Activated T-cell treated with anti-CD3 and anti-CD28 coated beads, Interleukin-2, amount 50 U/mL, for 72 hours (primary cell): ENCODE measurements at regions not wholly inside any gene's neighbourhood (a gene's known extent, or its start where the extent isn't known, plus 50 kb on each side); places are given as distances from the start of the nearest gene placed in this dataset.

Experiments used
- ATAC-seq, 2 donors: fragments of 150-1000 bp; cut with Tn5 transposase; replicated peaks in 1 of 2; 2 replicates each; pipeline ENCODE4 v1.10.0; 2021; ENCODE audit warnings: moderate library complexity in 2 of 2, mild to moderate bottlenecking in 1 of 2
- DNase-seq, 2 donors: peaks; one replicate each; pipeline ENCODE4 v3.0.0; 2021 to 2022; ENCODE audit warnings: mixed read lengths in 1 of 2
- H3K27ac Mint-ChIP-seq: one replicate; pipeline ENCODE4 v1.8.0; 2022; ENCODE audit warnings: mild to moderate bottlenecking, moderate library complexity, mixed read lengths
- H3K27me3 Mint-ChIP-seq: one replicate; pipeline ENCODE4 v1.8.0; 2022; ENCODE audit warnings: low read depth, mixed read lengths
- H3K36me3 Mint-ChIP-seq, 2 donors: one replicate each; pipeline ENCODE4 v1.8.0; 2022; ENCODE audit warnings: mixed read lengths in 2 of 2, mild to moderate bottlenecking in 1 of 2; ENCODE audit not compliant: insufficient read depth in 2 of 2
- H3K4me1 Mint-ChIP-seq: one replicate; pipeline ENCODE4 v1.8.0; 2022; ENCODE audit warnings: low read depth, mixed read lengths
- H3K4me3 Mint-ChIP-seq, 2 donors: one replicate each; pipeline ENCODE4 v1.8.0; 2022; ENCODE audit warnings: mild to moderate bottlenecking in 2 of 2, mixed read lengths in 2 of 2, moderate library complexity in 2 of 2
- H3K9me3 Mint-ChIP-seq, 2 donors: one replicate each; pipeline ENCODE4 v1.8.0; 2022; ENCODE audit warnings: mixed read lengths in 2 of 2

- Mint-ChIP-seq H3K4me3 (no peak overlapping the region), H3K9me3 (no peaks in the 10 kb centered on the region), H3K36me3 (no peaks in the 10 kb centered on the region), H3K27ac (no peak overlapping the region), H3K4me1 (peaks cover 10% of the 10 kb centered on the region), H3K27me3 (peaks cover 41% of the 10 kb centered on the region)
- peak; percentile 60 to 68 for ATAC-seq
- peak; percentile 2 to 10 for DNase-seq
Measured at GRCh38 chr5:158116965-158117364, 258.0 kb upstream of the CLINT1 start.

GRCh38 chr5:158115468-158115867, 256.5 kb upstream of the CLINT1 start:
- no peak for DNase-seq
- Mint-ChIP-seq H3K36me3 (no peaks in the 10 kb centered on the region), H3K4me3 (no peak overlapping the region), H3K4me1 (peaks cover 10% of the 10 kb centered on the region), H3K9me3 (no peaks in the 10 kb centered on the region), H3K27me3 (peaks cover 41% of the 10 kb centered on the region), H3K27ac (no peak overlapping the region)
- no peak for ATAC-seq

GRCh38 chr5:158108177-158108576, 249.2 kb upstream of the CLINT1 start:
- no peak overlapping the region for H3K27ac Mint-ChIP-seq
- H3K4me3 Mint-ChIP-seq: no peak overlapping the region
- H3K4me1 Mint-ChIP-seq: no peaks in the 10 kb centered on the region
- H3K9me3 Mint-ChIP-seq: no peaks in the 10 kb centered on the region
- ATAC-seq (no peak), DNase-seq (no peak)
- no peaks in the 10 kb centered on the region for H3K36me3 Mint-ChIP-seq
- peaks cover 4% of the 10 kb centered on the region for H3K27me3 Mint-ChIP-seq

- H3K4me3 Mint-ChIP-seq: no peak overlapping the region
- no peaks in the 10 kb centered on the region for H3K27me3 Mint-ChIP-seq
- no peaks in the 10 kb centered on the region for H3K36me3 Mint-ChIP-seq
- H3K9me3 Mint-ChIP-seq: no peaks in the 10 kb centered on the region
- ATAC-seq: no peak
- H3K27ac Mint-ChIP-seq: no peak overlapping the region
- no peak for DNase-seq
- H3K4me1 Mint-ChIP-seq: no peaks in the 10 kb centered on the region
Measured at GRCh38 chr5:158100373-158100888, 241.5 kb upstream of the CLINT1 start.

- H3K4me3 Mint-ChIP-seq: no peak overlapping the region
- DNase-seq (no peak), ATAC-seq (no peak)
- H3K27me3 Mint-ChIP-seq: no peaks in the 10 kb centered on the region
- H3K9me3 Mint-ChIP-seq: no peaks in the 10 kb centered on the region
- no peaks in the 10 kb centered on the region for H3K4me1 Mint-ChIP-seq
- H3K27ac Mint-ChIP-seq: no peak overlapping the region
- no peaks in the 10 kb centered on the region for H3K36me3 Mint-ChIP-seq
Measured at GRCh38 chr5:158099571-158100105, 240.7 kb upstream of the CLINT1 start.

GRCh38 chr5:158096835-158097234, 237.9 kb upstream of the CLINT1 start:
- no peaks in the 10 kb centered on the region for H3K4me1 Mint-ChIP-seq
- no peaks in the 10 kb centered on the region for H3K36me3 Mint-ChIP-seq

GRCh38 chr5:158086856-158087255, 227.9 kb upstream of the CLINT1 start:
- no peak for DNase-seq
- no peak overlapping the region for H3K27ac Mint-ChIP-seq
- H3K4me1 Mint-ChIP-seq: no peaks in the 10 kb centered on the region
- H3K9me3 Mint-ChIP-seq: peaks cover 0 to 1% of the 10 kb centered on the region in 2 donors
- H3K27me3 Mint-ChIP-seq: no peaks in the 10 kb centered on the region
- ATAC-seq: no peak
- no peak overlapping the region for H3K4me3 Mint-ChIP-seq
- no peaks in the 10 kb centered on the region for H3K36me3 Mint-ChIP-seq

More at GRCh38 chr5:158096835-158097234, 237.9 kb upstream of the CLINT1 start:
- no peak overlapping the region for H3K27ac Mint-ChIP-seq
- no peak overlapping the region for H3K4me3 Mint-ChIP-seq
- no peak for ATAC-seq
- DNase-seq: no peak
- no peaks in the 10 kb centered on the region for H3K27me3 Mint-ChIP-seq
- no peaks in the 10 kb centered on the region for H3K9me3 Mint-ChIP-seq

- ATAC-seq: no peak
- no peaks in the 10 kb centered on the region for H3K36me3 Mint-ChIP-seq
- no peak overlapping the region for H3K27ac Mint-ChIP-seq
- H3K9me3 Mint-ChIP-seq: peaks cover 0 to 1% of the 10 kb centered on the region in 2 donors
- peaks cover 5% of the 10 kb centered on the region for H3K27me3 Mint-ChIP-seq
- H3K4me1 Mint-ChIP-seq: no peaks in the 10 kb centered on the region
- no peak overlapping the region for H3K4me3 Mint-ChIP-seq
- no peak for DNase-seq
Measured at GRCh38 chr5:158084292-158084691, 225.3 kb upstream of the CLINT1 start.

GRCh38 chr5:158082696-158083287, 223.8 kb upstream of the CLINT1 start:
- H3K27me3 Mint-ChIP-seq: peaks cover 6% of the 10 kb centered on the region

GRCh38 chr5:158080112-158080511, 221.2 kb upstream of the CLINT1 start:
- H3K36me3 Mint-ChIP-seq: no peaks in the 10 kb centered on the region
- H3K27me3 Mint-ChIP-seq: peaks cover 6% of the 10 kb centered on the region

More at GRCh38 chr5:158082696-158083287, 223.8 kb upstream of the CLINT1 start:
- Mint-ChIP-seq H3K27ac (no peak overlapping the region), H3K4me3 (no peak overlapping the region), H3K36me3 (no peaks in the 10 kb centered on the region), H3K9me3 (peaks cover 0 to 1% of the 10 kb centered on the region in 2 donors), H3K4me1 (no peaks in the 10 kb centered on the region)
- ATAC-seq: no peak
- no peak for DNase-seq

GRCh38 chr5:158079097-158079496, 220.2 kb upstream of the CLINT1 start:
- no peaks in the 10 kb centered on the region for H3K9me3 Mint-ChIP-seq
- H3K27ac Mint-ChIP-seq: no peak overlapping the region
- ATAC-seq (no peak), DNase-seq (no peak)
- peaks cover 6% of the 10 kb centered on the region for H3K27me3 Mint-ChIP-seq
- no peak overlapping the region for H3K4me3 Mint-ChIP-seq
- peaks cover 5% of the 10 kb centered on the region for H3K4me1 Mint-ChIP-seq
- no peaks in the 10 kb centered on the region for H3K36me3 Mint-ChIP-seq

More at GRCh38 chr5:158080112-158080511, 221.2 kb upstream of the CLINT1 start:
- Mint-ChIP-seq H3K9me3 (no peaks in the 10 kb centered on the region), H3K4me3 (no peak overlapping the region), H3K4me1 (peaks cover 5% of the 10 kb centered on the region), H3K27ac (no peak overlapping the region)
- DNase-seq (no peak), ATAC-seq (no peak)

- Mint-ChIP-seq H3K4me1 (peaks cover 5% of the 10 kb centered on the region), H3K27me3 (peaks cover 6% of the 10 kb centered on the region), H3K9me3 (no peaks in the 10 kb centered on the region), H3K27ac (no peak overlapping the region), H3K4me3 (no peak overlapping the region), H3K36me3 (no peaks in the 10 kb centered on the region)
- DNase-seq (peak; percentile 40 to 41), ATAC-seq (peak; percentile 57 to 61)
Measured at GRCh38 chr5:158074992-158075769, 216.2 kb upstream of the CLINT1 start.

- H3K4me1 Mint-ChIP-seq: peaks cover 5% of the 10 kb centered on the region
- no peak overlapping the region for H3K4me3 Mint-ChIP-seq
- no peaks in the 10 kb centered on the region for H3K9me3 Mint-ChIP-seq
- no peak for ATAC-seq
- DNase-seq: no peak
- H3K27me3 Mint-ChIP-seq: peaks cover 4% of the 10 kb centered on the region
- H3K27ac Mint-ChIP-seq: no peak overlapping the region
- no peaks in the 10 kb centered on the region for H3K36me3 Mint-ChIP-seq
Measured at GRCh38 chr5:158074597-158074991, 215.6 kb upstream of the CLINT1 start.
